Hepatocyte (in vitro differentiated cells): ENCODE measurements at regions not wholly inside any gene's neighbourhood (a gene's known extent, or its start where the extent isn't known, plus 50 kb on each side); places are given as distances from the start of the nearest gene placed in this dataset.

Experiments used
- CTCF ChIP-seq: fragments of 200-600 bp; sonication (generic); IDR thresholded peaks from 2 replicates; pipeline ENCODE4 v1.5.1; 2016; ENCODE audit warnings: antibody characterized with exemption, mild to moderate bottlenecking; ENCODE audit not compliant: poor library complexity
- EZH2 ChIP-seq: fragments of 200-600 bp; sonication (generic); IDR thresholded peaks from 2 replicates; pipeline ENCODE4 v1.6.1; 2016; ENCODE audit warnings: antibody characterized with exemption, mild to moderate bottlenecking, borderline replicate concordance
- EZH2phosphoT487 ChIP-seq: fragments of 200-600 bp; sonication (generic); IDR thresholded peaks from one replicate; pipeline ENCODE4 v1.6.1; 2018; ENCODE audit warnings: antibody characterized with exemption, mild to moderate bottlenecking, low read depth, moderate library complexity; ENCODE audit not compliant: unreplicated experiment, severe bottlenecking

- TF ChIP-seq CTCF (no peak), EZH2phosphoT487 (no peak), EZH2 (no peak)
Measured at GRCh38 chr2:136230464-136230863, 112.5 kb upstream of the CXCR4 start.
